ENCODE measurements at regions not wholly inside any gene's neighbourhood (a gene's known extent, or its start where the extent isn't known, plus 50 kb on each side); places are given as distances from the start of the nearest gene placed in this dataset.

DNA sequence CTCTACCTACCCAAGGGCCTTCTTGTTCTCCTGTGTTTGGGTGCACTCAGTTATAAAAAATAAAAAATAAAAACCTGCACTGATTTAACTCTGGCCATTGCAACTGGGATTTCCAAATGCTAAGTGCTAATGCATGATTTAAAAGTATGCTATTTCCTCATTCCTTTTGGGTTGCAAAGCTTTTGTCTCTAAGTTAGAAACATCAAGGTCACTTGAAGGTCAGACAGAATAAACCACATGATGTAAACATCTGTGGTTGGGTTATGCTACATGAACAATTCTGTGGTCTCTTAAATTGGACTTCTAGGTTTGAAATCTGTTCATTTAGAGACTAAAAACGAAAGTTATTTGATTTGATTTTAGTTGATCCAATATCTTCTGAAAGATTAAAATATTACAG is 1547.4 kb upstream of the TENM3 start:
- ATAC-seq, result no peak
- H2AFZ ChIP-seq (ENCODE audit: control insufficient read depth, low read depth, low read length), result no peak overlapping the region
- in situ Hi-C loops (cut with MboI), result no loop called here
- H3K4me1 ChIP-seq (ENCODE audit: control insufficient read depth, insufficient read depth, low read length), result no peaks in the 10 kb centered on the region
- no peak for DNase-seq (ENCODE audit: low read depth, low spot score)
- H3K4me2 ChIP-seq (ENCODE audit: control insufficient read depth, insufficient read depth), result no peak overlapping the region
- no peak overlapping the region for H3K4me3 ChIP-seq
- no peaks in the 10 kb centered on the region for H3K36me3 ChIP-seq (ENCODE audit: control insufficient read depth in 2 of 2, insufficient read depth in 2 of 2, low read length in 1 of 2)
- TF ChIP-seq EP300 (IDR thresholded peaks at IDR 0.05; ENCODE audit: borderline replicate concordance in 1 of 2, control insufficient read depth in 1 of 2, low read depth in 2 of 2, low read length in 2 of 2) (no peak), NR2C2 (IDR thresholded peaks at IDR 0.05; ENCODE audit: borderline replicate concordance, control insufficient read depth, insufficient read length, low read depth) (no peak), HCFC1 (IDR thresholded peaks at IDR 0.05; ENCODE audit: low read length) (no peak), RBBP5 (conservative IDR thresholded peaks at IDR 0.05) (no peak), ASH2L (IDR thresholded peaks at IDR 0.05; ENCODE audit: borderline replicate concordance, low read depth) (no peak)
- no peaks in the 10 kb centered on the region for H3K79me2 ChIP-seq (ENCODE audit: control insufficient read depth, insufficient read depth, low read length)
- ChIA-PET CTCF (no interaction called here), RAD21 (ENCODE audit: unreplicated experiment) (no interaction called here), POLR2A (no interaction called here), SMC1A (ENCODE audit: uncharacterized antibody, unreplicated experiment) (no interaction called here)
- FAIRE-seq, result no peak
- intact Hi-C loops (cut with micrococcal nuclease; ENCODE audit: unreplicated experiment), result no loop called here
- no peaks in the 10 kb centered on the region for H3K9me3 ChIP-seq (replicated peaks; ENCODE audit: control insufficient read depth, insufficient read depth, low read length)
- no peak overlapping the region for H3K27ac ChIP-seq (ENCODE audit: control insufficient read depth, insufficient read depth)
- 0% methylated on average over 1 of the region's 1 CpG for WGBS (ENCODE audit: insufficient coverage, insufficient replicate concordance, low lambda C conversion rate, missing lambda C conversion rate)
- H4K20me1 ChIP-seq (ENCODE audit: control insufficient read depth, insufficient read depth), result no peaks in the 10 kb centered on the region
- BruUV-seq (replicated peaks), result no TSS peak
- H3K27me3 ChIP-seq (replicated peaks in 1 of 2; ENCODE audit: control insufficient read depth in 2 of 2, insufficient read depth in 2 of 2, low read length in 1 of 2), result no peaks in the 10 kb centered on the region
- H3K9ac ChIP-seq (ENCODE audit: control insufficient read depth, insufficient read depth, low read length), result no peak overlapping the region

DNA sequence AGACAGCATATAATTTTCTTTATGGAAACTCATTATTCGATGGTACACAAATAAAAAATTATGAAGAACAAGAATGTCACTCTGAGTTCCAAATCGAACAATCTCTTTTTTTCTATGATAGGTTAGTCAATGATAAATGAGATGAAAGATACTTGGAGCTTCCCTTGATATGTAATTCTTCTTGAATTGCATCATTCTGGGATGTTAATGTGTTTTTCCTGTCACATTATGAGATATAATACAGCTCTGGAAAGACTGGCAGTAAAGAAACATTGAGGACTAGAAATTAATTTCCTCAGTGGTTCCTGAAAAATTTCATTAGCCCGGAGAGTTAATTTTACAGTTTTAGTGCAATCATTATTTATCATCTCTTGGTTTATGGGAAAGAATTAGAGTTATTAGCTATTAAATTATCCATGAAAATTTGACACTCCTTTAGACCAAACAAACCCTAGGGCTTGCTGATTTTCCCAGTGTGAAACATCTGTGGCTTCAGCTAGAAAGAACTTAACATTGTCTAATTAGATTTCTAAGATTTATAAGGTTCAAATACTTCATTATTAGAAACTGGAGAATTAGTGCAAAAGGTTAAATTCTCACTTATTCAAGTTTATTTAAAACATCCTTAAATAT is 1546.6 kb upstream of the TENM3 start:
- Histone ChIP-seq H4K20me1 (ENCODE audit: control insufficient read depth, insufficient read depth) (no peaks in the 10 kb centered on the region), H3K9ac (ENCODE audit: control insufficient read depth, insufficient read depth, low read length) (no peak overlapping the region), H3K4me2 (ENCODE audit: control insufficient read depth, insufficient read depth) (no peak overlapping the region), H3K4me1 (ENCODE audit: control insufficient read depth, insufficient read depth, low read length) (no peaks in the 10 kb centered on the region), H3K27me3 (replicated peaks in 1 of 2; ENCODE audit: control insufficient read depth in 2 of 2, insufficient read depth in 2 of 2, low read length in 1 of 2) (no peaks in the 10 kb centered on the region), H3K4me3 (no peak overlapping the region), H2AFZ (ENCODE audit: control insufficient read depth, low read depth, low read length) (no peak overlapping the region), H3K27ac (ENCODE audit: control insufficient read depth, insufficient read depth) (no peak overlapping the region), H3K79me2 (ENCODE audit: control insufficient read depth, insufficient read depth, low read length) (no peaks in the 10 kb centered on the region), H3K36me3 (ENCODE audit: control insufficient read depth in 2 of 2, insufficient read depth in 2 of 2, low read length in 1 of 2) (no peaks in the 10 kb centered on the region), H3K9me3 (replicated peaks; ENCODE audit: control insufficient read depth, insufficient read depth, low read length) (no peaks in the 10 kb centered on the region)
- RAD21 ChIA-PET (ENCODE audit: unreplicated experiment), result no interaction called here
- 11% methylated on average over 3 of the region's 3 CpGs for WGBS (ENCODE audit: insufficient coverage, insufficient replicate concordance, low lambda C conversion rate, missing lambda C conversion rate)
- no peak for DNase-seq (ENCODE audit: low read depth, low spot score)
- SMC1A ChIA-PET (ENCODE audit: uncharacterized antibody, unreplicated experiment), result no interaction called here
- in situ Hi-C loops (cut with MboI) (no loop called here), intact Hi-C loops (cut with micrococcal nuclease; ENCODE audit: unreplicated experiment) (no loop called here)
- POLR2A ChIA-PET, result no interaction called here
- CTCF ChIA-PET, result no interaction called here
- BruUV-seq (replicated peaks), result no TSS peak
- ATAC-seq, result no peak
- no peak for FAIRE-seq
- TF ChIP-seq, protein P1, sequence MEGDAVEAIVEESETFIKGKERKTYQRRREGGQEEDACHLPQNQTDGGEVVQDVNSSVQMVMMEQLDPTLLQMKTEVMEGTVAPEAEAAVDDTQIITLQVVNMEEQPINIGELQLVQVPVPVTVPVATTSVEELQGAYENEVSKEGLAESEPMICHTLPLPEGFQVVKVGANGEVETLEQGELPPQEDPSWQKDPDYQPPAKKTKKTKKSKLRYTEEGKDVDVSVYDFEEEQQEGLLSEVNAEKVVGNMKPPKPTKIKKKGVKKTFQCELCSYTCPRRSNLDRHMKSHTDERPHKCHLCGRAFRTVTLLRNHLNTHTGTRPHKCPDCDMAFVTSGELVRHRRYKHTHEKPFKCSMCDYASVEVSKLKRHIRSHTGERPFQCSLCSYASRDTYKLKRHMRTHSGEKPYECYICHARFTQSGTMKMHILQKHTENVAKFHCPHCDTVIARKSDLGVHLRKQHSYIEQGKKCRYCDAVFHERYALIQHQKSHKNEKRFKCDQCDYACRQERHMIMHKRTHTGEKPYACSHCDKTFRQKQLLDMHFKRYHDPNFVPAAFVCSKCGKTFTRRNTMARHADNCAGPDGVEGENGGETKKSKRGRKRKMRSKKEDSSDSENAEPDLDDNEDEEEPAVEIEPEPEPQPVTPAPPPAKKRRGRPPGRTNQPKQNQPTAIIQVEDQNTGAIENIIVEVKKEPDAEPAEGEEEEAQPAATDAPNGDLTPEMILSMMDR (IDR thresholded peaks at IDR 0.05 in 2 of 3, conservative IDR thresholded peaks at IDR 0.05 in 1 of 3; ENCODE audit: control insufficient read depth in 2 of 3, extremely low read depth in 1 of 3, insufficient read depth in 1 of 3, low read depth in 3 of 3, low read length in 3 of 3), result no peak
- TF ChIP-seq, protein P2, sequence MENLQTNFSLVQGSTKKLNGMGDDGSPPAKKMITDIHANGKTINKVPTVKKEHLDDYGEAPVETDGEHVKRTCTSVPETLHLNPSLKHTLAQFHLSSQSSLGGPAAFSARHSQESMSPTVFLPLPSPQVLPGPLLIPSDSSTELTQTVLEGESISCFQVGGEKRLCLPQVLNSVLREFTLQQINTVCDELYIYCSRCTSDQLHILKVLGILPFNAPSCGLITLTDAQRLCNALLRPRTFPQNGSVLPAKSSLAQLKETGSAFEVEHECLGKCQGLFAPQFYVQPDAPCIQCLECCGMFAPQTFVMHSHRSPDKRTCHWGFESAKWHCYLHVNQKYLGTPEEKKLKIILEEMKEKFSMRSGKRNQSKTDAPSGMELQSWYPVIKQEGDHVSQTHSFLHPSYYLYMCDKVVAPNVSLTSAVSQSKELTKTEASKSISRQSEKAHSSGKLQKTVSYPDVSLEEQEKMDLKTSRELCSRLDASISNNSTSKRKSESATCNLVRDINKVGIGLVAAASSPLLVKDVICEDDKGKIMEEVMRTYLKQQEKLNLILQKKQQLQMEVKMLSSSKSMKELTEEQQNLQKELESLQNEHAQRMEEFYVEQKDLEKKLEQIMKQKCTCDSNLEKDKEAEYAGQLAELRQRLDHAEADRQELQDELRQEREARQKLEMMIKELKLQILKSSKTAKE (IDR thresholded peaks at IDR 0.05; ENCODE audit: low read depth, poor library complexity, severe bottlenecking), result no peak
- TF ChIP-seq, protein P3, sequence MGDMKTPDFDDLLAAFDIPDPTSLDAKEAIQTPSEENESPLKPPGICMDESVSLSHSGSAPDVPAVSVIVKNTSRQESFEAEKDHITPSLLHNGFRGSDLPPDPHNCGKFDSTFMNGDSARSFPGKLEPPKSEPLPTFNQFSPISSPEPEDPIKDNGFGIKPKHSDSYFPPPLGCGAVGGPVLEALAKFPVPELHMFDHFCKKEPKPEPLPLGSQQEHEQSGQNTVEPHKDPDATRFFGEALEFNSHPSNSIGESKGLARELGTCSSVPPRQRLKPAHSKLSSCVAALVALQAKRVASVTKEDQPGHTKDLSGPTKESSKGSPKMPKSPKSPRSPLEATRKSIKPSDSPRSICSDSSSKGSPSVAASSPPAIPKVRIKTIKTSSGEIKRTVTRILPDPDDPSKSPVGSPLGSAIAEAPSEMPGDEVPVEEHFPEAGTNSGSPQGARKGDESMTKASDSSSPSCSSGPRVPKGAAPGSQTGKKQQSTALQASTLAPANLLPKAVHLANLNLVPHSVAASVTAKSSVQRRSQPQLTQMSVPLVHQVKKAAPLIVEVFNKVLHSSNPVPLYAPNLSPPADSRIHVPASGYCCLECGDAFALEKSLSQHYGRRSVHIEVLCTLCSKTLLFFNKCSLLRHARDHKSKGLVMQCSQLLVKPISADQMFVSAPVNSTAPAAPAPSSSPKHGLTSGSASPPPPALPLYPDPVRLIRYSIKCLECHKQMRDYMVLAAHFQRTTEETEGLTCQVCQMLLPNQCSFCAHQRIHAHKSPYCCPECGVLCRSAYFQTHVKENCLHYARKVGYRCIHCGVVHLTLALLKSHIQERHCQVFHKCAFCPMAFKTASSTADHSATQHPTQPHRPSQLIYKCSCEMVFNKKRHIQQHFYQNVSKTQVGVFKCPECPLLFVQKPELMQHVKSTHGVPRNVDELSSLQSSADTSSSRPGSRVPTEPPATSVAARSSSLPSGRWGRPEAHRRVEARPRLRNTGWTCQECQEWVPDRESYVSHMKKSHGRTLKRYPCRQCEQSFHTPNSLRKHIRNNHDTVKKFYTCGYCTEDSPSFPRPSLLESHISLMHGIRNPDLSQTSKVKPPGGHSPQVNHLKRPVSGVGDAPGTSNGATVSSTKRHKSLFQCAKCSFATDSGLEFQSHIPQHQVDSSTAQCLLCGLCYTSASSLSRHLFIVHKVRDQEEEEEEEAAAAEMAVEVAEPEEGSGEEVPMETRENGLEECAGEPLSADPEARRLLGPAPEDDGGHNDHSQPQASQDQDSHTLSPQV (IDR thresholded peaks at IDR 0.05), result no peak
- TF ChIP-seq SMAD5 (IDR thresholded peaks at IDR 0.05; ENCODE audit: low read depth) (no peak), ASH2L (IDR thresholded peaks at IDR 0.05; ENCODE audit: borderline replicate concordance, low read depth) (no peak)

All from GM12878 (cell line).